GM12891 (cell line): ENCODE measurements at regions not wholly inside any gene's neighbourhood (a gene's known extent, or its start where the extent isn't known, plus 50 kb on each side); places are given as distances from the start of the nearest gene placed in this dataset.
A peak's percentile ranks its signal among the peaks of the same experiment; 100 is the strongest.

ENCODE experiments used
- DNase-seq: peaks from one replicate; pipeline ENCODE4 v3.0.0; 2011; ENCODE audit warnings: low spot score; ENCODE audit not compliant: insufficient read length
- FAIRE-seq: peaks from 2 replicates; lab custom pipeline; 2011; peaks lifted over from hg19 to GRCh38; lab: Jason Lieb, UNC
- PAX5 ChIP-seq: IDR thresholded peaks from 2 replicates; pipeline ENCODE4 v1.6.1; 2011; ENCODE audit warnings: low read length, moderate library complexity, mild to moderate bottlenecking; ENCODE audit not compliant: insufficient read depth, severe bottlenecking
- POLR2A ChIP-seq: IDR thresholded peaks from 2 replicates; pipeline ENCODE4 v1.6.1; 2011; ENCODE audit warnings: low read depth, low read length, control low read depth
- POLR2AphosphoS5 ChIP-seq: IDR thresholded peaks from 2 replicates; pipeline ENCODE4 v1.6.1; 2011; ENCODE audit warnings: low read depth, low read length, control low read depth
- POU2F2 ChIP-seq: IDR thresholded peaks from 2 replicates; pipeline ENCODE4 v1.6.1; 2011; ENCODE audit warnings: low read depth, mild to moderate bottlenecking, control low read depth, low read length, moderate library complexity
- SPI1 ChIP-seq: IDR thresholded peaks from 2 replicates; pipeline ENCODE4 v1.6.1; 2011; ENCODE audit warnings: low read depth, low read length, control low read depth
- TAF1 ChIP-seq: IDR thresholded peaks from 2 replicates; pipeline ENCODE4 v1.6.1; 2011; ENCODE audit warnings: low read depth, low read length, control low read depth

GRCh38 chr2:57937456-57937855 is 109.2 kb upstream of the VRK2 start:
- FAIRE-seq = no peak
- TF ChIP-seq POU2F2 (no peak), TAF1 (no peak), POLR2AphosphoS5 (no peak), POLR2A (no peak), SPI1 (no peak), PAX5 (no peak)
- no peak for DNase-seq

GRCh38 chr2:57941816-57942215 is 104.8 kb upstream of the VRK2 start:
- no peak for TF ChIP-seq PAX5
- TF ChIP-seq SPI1 = no peak
- no peak for TF ChIP-seq POU2F2
- no peak for TF ChIP-seq POLR2A
- TF ChIP-seq TAF1 = no peak
- TF ChIP-seq POLR2AphosphoS5 = no peak
- no peak for FAIRE-seq
- no peak for DNase-seq

DNA sequence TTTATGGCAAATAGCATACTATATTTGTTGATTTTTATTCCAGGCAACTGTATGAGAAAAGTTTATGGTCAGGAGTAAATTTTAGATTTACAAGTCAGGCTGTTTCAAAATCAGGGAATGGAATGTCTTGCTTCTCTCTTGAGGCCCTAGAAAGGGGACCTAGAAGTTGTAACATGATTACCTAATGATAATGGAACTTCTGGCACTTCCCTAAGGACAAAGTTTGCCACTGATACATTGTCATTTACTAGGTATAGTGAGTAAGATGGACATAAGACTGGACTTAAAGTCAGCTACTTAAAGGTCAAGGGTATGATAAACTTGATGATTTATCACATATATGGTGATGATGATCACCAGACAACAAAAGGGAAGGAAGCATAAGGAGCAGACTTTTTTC is 103.3 kb upstream of the VRK2 start:
- TF ChIP-seq POU2F2 (no peak), SPI1 (no peak), POLR2AphosphoS5 (no peak), POLR2A (no peak), TAF1 (no peak), PAX5 (no peak)
- DNase-seq = no peak
- FAIRE-seq = peak; percentile 58

- TF ChIP-seq POLR2A = no peak
- TF ChIP-seq TAF1 = no peak
- no peak for TF ChIP-seq SPI1
- TF ChIP-seq POLR2AphosphoS5 = no peak
- no peak for TF ChIP-seq POU2F2
- TF ChIP-seq PAX5 = no peak
- no peak for FAIRE-seq
- DNase-seq = no peak
Measured at GRCh38 chr2:57947398-57947797, 99.2 kb upstream of the VRK2 start.

GRCh38 chr2:57954020-57954419 is 92.6 kb upstream of the VRK2 start:
- no peak for TF ChIP-seq POLR2A
- TF ChIP-seq TAF1 = no peak
- no peak for TF ChIP-seq PAX5
- no peak for TF ChIP-seq SPI1
- TF ChIP-seq POLR2AphosphoS5 = no peak
- no peak for TF ChIP-seq POU2F2
- FAIRE-seq (no peak), DNase-seq (no peak)

- TF ChIP-seq POLR2AphosphoS5 (no peak), PAX5 (no peak), POU2F2 (no peak), TAF1 (no peak), POLR2A (no peak), SPI1 (no peak)
- DNase-seq (no peak), FAIRE-seq (no peak)
Measured at GRCh38 chr2:57957238-57957637, 89.4 kb upstream of the VRK2 start.

DNA sequence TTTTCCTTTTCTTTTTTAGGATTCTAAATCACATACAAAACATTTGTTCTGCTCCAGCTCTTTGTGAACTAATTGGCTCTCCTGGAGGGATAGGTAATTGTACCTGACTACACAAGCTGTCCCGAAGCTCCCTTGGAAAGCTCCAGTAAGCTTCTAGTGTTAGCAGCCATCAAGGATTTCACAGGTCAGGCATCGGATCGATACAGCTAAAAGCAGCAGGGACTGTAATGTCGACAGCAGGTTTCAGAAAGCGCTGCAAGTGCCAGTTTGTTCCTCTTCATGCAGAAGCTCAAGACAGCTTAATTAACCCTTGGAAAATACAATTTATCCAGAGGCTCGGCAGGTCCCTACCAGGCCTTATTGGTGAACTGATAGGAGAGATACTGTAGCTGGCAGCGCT is 87.2 kb upstream of the VRK2 start:
- DNase-seq (no peak), FAIRE-seq (no peak)
- TF ChIP-seq POU2F2 (no peak), PAX5 (no peak), TAF1 (no peak)

DNA sequence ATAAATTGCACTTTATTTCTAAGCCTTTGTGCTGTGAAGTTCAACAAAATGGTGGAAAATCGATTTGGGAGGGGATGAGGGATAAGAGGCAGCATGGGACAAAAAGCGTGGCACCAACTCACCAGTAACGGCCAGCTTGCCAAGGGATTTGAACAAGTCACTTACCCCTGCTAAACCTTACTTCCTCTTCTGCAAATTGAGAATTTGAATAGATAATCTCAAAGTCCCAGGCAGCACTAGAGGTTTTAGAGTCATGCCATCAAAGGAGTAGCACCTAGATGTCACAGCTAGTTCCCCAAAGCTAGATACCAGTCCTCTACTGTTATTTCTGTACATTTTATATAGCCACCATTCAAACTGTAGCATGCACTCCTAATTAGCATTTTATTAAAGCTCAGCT is 83.7 kb upstream of the VRK2 start:
- DNase-seq = no peak
- no peak for FAIRE-seq
- TF ChIP-seq PAX5 (no peak), SPI1 (no peak), POLR2AphosphoS5 (no peak), POLR2A (no peak), TAF1 (no peak), POU2F2 (no peak)

DNA sequence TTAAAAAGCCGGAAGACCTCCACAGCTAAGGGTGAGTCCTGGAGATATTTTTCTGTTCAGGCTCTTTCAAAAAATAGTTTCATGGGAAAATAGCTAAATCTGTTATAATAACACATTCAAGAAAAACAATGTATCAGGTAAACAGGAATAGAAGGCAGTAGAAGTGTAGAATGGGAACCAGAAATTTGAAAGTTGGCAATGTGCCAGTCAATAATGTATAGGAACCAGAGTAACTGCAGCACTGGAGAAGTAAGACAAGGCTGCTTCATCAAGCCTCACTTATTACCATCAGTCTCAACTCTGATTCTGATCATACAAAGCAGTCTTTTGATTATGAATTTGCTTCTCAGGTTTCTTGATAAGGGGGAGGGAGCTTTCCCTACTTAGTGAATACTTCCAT is 81.4 kb upstream of the VRK2 start:
- TF ChIP-seq TAF1 (no peak), POLR2A (no peak), PAX5 (no peak), SPI1 (no peak), POLR2AphosphoS5 (no peak), POU2F2 (no peak)
- FAIRE-seq (no peak), DNase-seq (no peak)

DNA sequence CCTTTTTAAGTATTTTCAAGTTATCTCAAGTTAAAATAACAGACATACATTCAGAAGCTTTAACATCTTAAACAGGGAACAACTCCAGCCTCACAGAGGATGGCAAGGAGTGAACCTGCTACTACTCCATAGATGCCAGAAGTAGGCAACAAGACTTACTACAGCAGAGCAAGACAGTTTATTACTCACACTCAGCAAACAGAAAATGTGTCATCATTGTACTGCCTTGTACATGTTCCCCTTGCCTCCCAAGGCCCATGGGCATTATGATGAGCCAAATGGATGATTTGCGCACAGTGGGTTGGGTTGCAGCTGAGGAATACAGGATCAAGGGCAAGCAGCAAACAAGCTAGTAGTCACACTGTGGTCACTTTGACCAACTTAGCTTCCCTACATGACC is 80.6 kb upstream of the VRK2 start:
- no peak for FAIRE-seq
- no peak for DNase-seq
- no peak for TF ChIP-seq PAX5
- no peak for TF ChIP-seq POLR2A
- TF ChIP-seq POU2F2 = no peak
- TF ChIP-seq SPI1 = no peak
- TF ChIP-seq POLR2AphosphoS5 = no peak
- TF ChIP-seq TAF1 = no peak
